IMR-90 (cell line): ENCODE measurements at regions not wholly inside any gene's neighbourhood (a gene's known extent, or its start where the extent isn't known, plus 50 kb on each side); places are given as distances from the start of the nearest gene placed in this dataset.

ENCODE experiments used
- ATAC-seq: fragments of 200-7000 bp; cut with Tn5 transposase; 2 replicates; pipeline ENCODE4 v1.9.1; 2020; ENCODE audit warnings: low read depth, mild to moderate bottlenecking, moderate library complexity
- BruUV-seq: library from RNA; stranded (reverse); fragments of 400-500 nt; replicated peaks from 2 replicates; lab custom pipeline; 2021; lab: Mats Ljungman, UMichigan
- CTCF ChIA-PET: fragments of 300-600 bp; formaldehyde crosslinking; extraction: SDS; loops from one replicate; lab custom pipeline; 2021; ENCODE audit warnings: antibody characterized with exemption; lab: Yijun Ruan, JAX
- POLR2A ChIA-PET: fragments of 300-600 bp; sonication (Branson Sonifier 250); formaldehyde crosslinking; loops from one replicate; lab custom pipeline; 2022; ENCODE audit warnings: antibody characterized with exemption; ENCODE audit not compliant: unreplicated experiment; lab: Charles Lee
- DNase-seq: peaks from one replicate; pipeline ENCODE4 v3.0.0; 2013
- H2AFZ ChIP-seq: replicated peaks from 2 replicates; pipeline ENCODE3; 2013; ENCODE audit warnings: low read length, mild to moderate bottlenecking; ENCODE audit not compliant: poor library complexity
- H2AK5ac ChIP-seq: 2 replicates; pipeline ENCODE4 v1.6.1; 2013; ENCODE audit warnings: low read depth, low read length, inconsistent platforms
- H2AK9ac ChIP-seq: replicated peaks from 2 replicates; pipeline ENCODE3; 2013; ENCODE audit warnings: mild to moderate bottlenecking, low read depth, low read length, moderate library complexity; ENCODE audit not compliant: poor library complexity
- H2BK120ac ChIP-seq: 2 replicates; pipeline ENCODE4 v1.6.1; 2013; ENCODE audit warnings: low read depth, low read length, inconsistent platforms
- H2BK15ac ChIP-seq: 3 replicates; pipeline ENCODE4 v1.6.1; 2013; ENCODE audit warnings: low read depth, low read length, inconsistent platforms
- H2BK20ac ChIP-seq: 2 replicates; pipeline ENCODE4 v1.6.1; 2013; ENCODE audit warnings: low read depth, mild to moderate bottlenecking, inconsistent platforms, low read length, moderate library complexity
- H2BK5ac ChIP-seq: 2 replicates; pipeline ENCODE4 v1.6.1; 2013; ENCODE audit warnings: mild to moderate bottlenecking, low read depth, low read length, inconsistent platforms; ENCODE audit not compliant: poor library complexity, severe bottlenecking
- H3K14ac ChIP-seq: replicated peaks from 2 replicates; pipeline ENCODE4 v1.6.1; 2013; ENCODE audit warnings: low read depth, low read length, inconsistent platforms
- H3K18ac ChIP-seq: 2 replicates; pipeline ENCODE4 v1.6.1; 2013; ENCODE audit warnings: low read depth, low read length, control low read depth
- H3K23ac ChIP-seq: 2 replicates; pipeline ENCODE4 v1.6.1; 2013; ENCODE audit warnings: low read depth, low read length, inconsistent platforms
- H3K27ac ChIP-seq: 2 replicates; pipeline ENCODE4 v1.5.1; 2013; ENCODE audit warnings: mild to moderate bottlenecking, control low read depth, low read length; ENCODE audit not compliant: insufficient read depth
- H3K27me3 ChIP-seq: 2 replicates; pipeline ENCODE4 v1.6.1; 2013; ENCODE audit warnings: low read length; ENCODE audit not compliant: control insufficient read depth, insufficient read depth
- H3K36me3 ChIP-seq: 2 replicates; pipeline ENCODE4 v1.6.1; 2013; ENCODE audit warnings: low read length, mixed read lengths; ENCODE audit not compliant: control insufficient read depth, insufficient read depth
- H3K4ac ChIP-seq: 2 replicates; pipeline ENCODE4 v1.6.1; 2013; ENCODE audit warnings: low read depth, low read length, inconsistent platforms
- H3K4me1 ChIP-seq: 2 replicates; pipeline ENCODE4 v1.6.1; 2013; ENCODE audit warnings: low read length, mixed read lengths; ENCODE audit not compliant: control insufficient read depth, insufficient read depth
- H3K4me2 ChIP-seq: 2 replicates; pipeline ENCODE4 v1.6.1; 2013; ENCODE audit warnings: low read depth, mild to moderate bottlenecking, control low read depth, low read length, moderate library complexity
- H3K4me3 ChIP-seq: 2 replicates; pipeline ENCODE4 v1.5.1; 2013; ENCODE audit warnings: low read depth, mild to moderate bottlenecking, control low read depth, low read length, moderate library complexity; ENCODE audit not compliant: insufficient read depth
- H3K56ac ChIP-seq: 2 replicates; pipeline ENCODE4 v1.6.1; 2013; ENCODE audit warnings: low read length, inconsistent platforms; ENCODE audit not compliant: insufficient read depth; ENCODE audit errors: extremely low read depth
- H3K79me1 ChIP-seq, 2 experiments: 2 replicates each; pipeline ENCODE4 v1.6.1; 2013; ENCODE audit warnings: low read length in 2 of 2, inconsistent platforms in 1 of 2, low read depth in 1 of 2
- H3K9ac ChIP-seq: 2 replicates; pipeline ENCODE4 v1.6.1; 2013; ENCODE audit warnings: low read depth, low read length, control low read depth
- H3K9me1 ChIP-seq: 2 replicates; pipeline ENCODE4 v1.6.1; 2013; ENCODE audit warnings: low read length, inconsistent platforms; ENCODE audit not compliant: insufficient read depth
- H3K9me3 ChIP-seq: 2 replicates; pipeline ENCODE4 v1.6.1; 2013; ENCODE audit warnings: low read length; ENCODE audit not compliant: control insufficient read depth, insufficient read depth
- H4K20me1 ChIP-seq: 2 replicates; pipeline ENCODE4 v1.6.1; 2013; ENCODE audit warnings: low read length, inconsistent platforms; ENCODE audit not compliant: insufficient read depth
- H4K5ac ChIP-seq: 2 replicates; pipeline ENCODE4 v1.6.1; 2013; ENCODE audit warnings: mild to moderate bottlenecking, low read depth, low read length, control low read depth
- H4K8ac ChIP-seq, 2 experiments: 2 replicates each; pipeline ENCODE4 v1.6.1; 2013; ENCODE audit warnings: low read depth in 2 of 2, low read length in 2 of 2, control low read depth in 1 of 2, inconsistent platforms in 1 of 2
- H4K91ac ChIP-seq: 2 replicates; pipeline ENCODE4 v1.6.1; 2013; ENCODE audit warnings: low read depth, low read length, inconsistent platforms; ENCODE audit not compliant: insufficient read depth
- BHLHE40 ChIP-seq: fragments of 150-350 bp; IDR thresholded peaks from 2 replicates; pipeline ENCODE4 v1.6.1; 2016; ENCODE audit warnings: mild to moderate bottlenecking, low read depth, low read length
- FOS ChIP-seq: fragments of 150-350 bp; IDR thresholded peaks from 2 replicates; pipeline ENCODE4 v1.6.1; 2016; ENCODE audit warnings: low read depth, low read length
- MAFK ChIP-seq: IDR thresholded peaks from 2 replicates; pipeline ENCODE4 v1.6.1; 2012; ENCODE audit warnings: low read depth, low read length, improper control_type of control experiment
- RFX5 ChIP-seq: IDR thresholded peaks from 2 replicates; pipeline ENCODE4 v1.8.0; 2012; ENCODE audit warnings: low read depth, mild to moderate bottlenecking, low read length, moderate library complexity
- WGBS, 2 experiments: methylation state at CpG; one replicate each; pipeline versions ENCODE4 v1.1.5 to v1.1.7; 2013; ENCODE audit warnings: missing lambda C conversion rate in 2 of 2; ENCODE audit not compliant: insufficient read length in 1 of 2; ENCODE audit errors: extremely low coverage in 2 of 2; 5-methylcytosine and 5-hydroxymethylcytosine counted together
- dilution Hi-C: fragments of 300-500 bp; cut with HindIII; formaldehyde crosslinking; loops from one replicate; pipeline ENCODE4 v1.14.3; 2018; ENCODE audit warnings: low sequenced_read_pairs; ENCODE audit not compliant: unreplicated experiment
- in situ Hi-C: fragments of 300-500 bp; cut with MboI; formaldehyde crosslinking; loops from 3 replicates; pipeline ENCODE4 v1.14.3; 2019; ENCODE audit warnings: low sequenced_read_pairs, inconsistent platforms, mixed read lengths
- intact Hi-C: fragments of 100-400 bp; cut with micrococcal nuclease; formaldehyde crosslinking; loops from 2 replicates; pipeline ENCODE4 v1.10.0; 2022
- TF ChIP-seq, protein P1 (sequence below): fragments of 150-350 bp; IDR thresholded peaks from 2 replicates; pipeline ENCODE4 v1.6.1; 2016; ENCODE audit warnings: low read depth, mild to moderate bottlenecking, low read length, moderate library complexity, borderline replicate concordance

- H2AK5ac ChIP-seq = no peak overlapping the region
- WGBS, 2 experiments = 87% methylated on average over 2 of the region's 4 CpGs; no CpG with 5 or more reads in 1 of the 2 experiments
- no peak for ATAC-seq
- no peak overlapping the region for H2BK15ac ChIP-seq
- BruUV-seq = no TSS peak
- H3K36me3 ChIP-seq = no peaks in the 10 kb centered on the region
- H2BK20ac ChIP-seq = no peak overlapping the region
- no peak overlapping the region for H4K8ac ChIP-seq
- dilution Hi-C loops (no loop called here), in situ Hi-C loops (no loop called here), intact Hi-C loops (no loop called here)
- H3K56ac ChIP-seq = no peak overlapping the region
- no peak overlapping the region for H3K4ac ChIP-seq
- H3K4me2 ChIP-seq = no peak overlapping the region
- H3K9ac ChIP-seq = no peak overlapping the region
- H3K27me3 ChIP-seq = peaks cover 2% of the 10 kb centered on the region
- no peaks in the 10 kb centered on the region for H3K79me1 ChIP-seq
- H4K5ac ChIP-seq = no peak overlapping the region
- CTCF ChIA-PET = no interaction called here
- TF ChIP-seq FOS (no peak), MAFK (no peak), RFX5 (no peak), BHLHE40 (no peak)
- TF ChIP-seq, protein P1, sequence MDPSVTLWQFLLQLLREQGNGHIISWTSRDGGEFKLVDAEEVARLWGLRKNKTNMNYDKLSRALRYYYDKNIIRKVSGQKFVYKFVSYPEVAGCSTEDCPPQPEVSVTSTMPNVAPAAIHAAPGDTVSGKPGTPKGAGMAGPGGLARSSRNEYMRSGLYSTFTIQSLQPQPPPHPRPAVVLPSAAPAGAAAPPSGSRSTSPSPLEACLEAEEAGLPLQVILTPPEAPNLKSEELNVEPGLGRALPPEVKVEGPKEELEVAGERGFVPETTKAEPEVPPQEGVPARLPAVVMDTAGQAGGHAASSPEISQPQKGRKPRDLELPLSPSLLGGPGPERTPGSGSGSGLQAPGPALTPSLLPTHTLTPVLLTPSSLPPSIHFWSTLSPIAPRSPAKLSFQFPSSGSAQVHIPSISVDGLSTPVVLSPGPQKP = no peak
- H3K14ac ChIP-seq = no peak overlapping the region
- no peak overlapping the region for H4K91ac ChIP-seq
- no peak overlapping the region for H3K27ac ChIP-seq
- no peak overlapping the region for H2BK5ac ChIP-seq
- no peak for DNase-seq
- POLR2A ChIA-PET = no interaction called here
- no peaks in the 10 kb centered on the region for H3K4me1 ChIP-seq
- H4K20me1 ChIP-seq = no peaks in the 10 kb centered on the region
- no peak overlapping the region for H3K4me3 ChIP-seq
- H3K9me3 ChIP-seq = no peaks in the 10 kb centered on the region
- H3K23ac ChIP-seq = no peak overlapping the region
- H3K18ac ChIP-seq = no peak overlapping the region
- no peak overlapping the region for H2AK9ac ChIP-seq
- H3K9me1 ChIP-seq = no peaks in the 10 kb centered on the region
- H2BK120ac ChIP-seq = no peak overlapping the region
- H2AFZ ChIP-seq = no peak overlapping the region
Observed at GRCh38 chr12:22121224-22121623, 75.2 kb downstream of the CMAS start.
